OCI-LY7 (cell line): ENCODE measurements at regions not wholly inside any gene's neighbourhood (a gene's known extent, or its start where the extent isn't known, plus 50 kb on each side); places are given as distances from the start of the nearest gene placed in this dataset.

Experiments
- BruUV-seq: library from RNA; stranded (reverse); fragments of 400-500 nt; replicated peaks from 2 replicates; lab custom pipeline; 2021; lab: Mats Ljungman, UMichigan
- CTCF ChIA-PET: fragments of 300-600 bp; sonication (Branson Sonifier 250); formaldehyde crosslinking; loops from one replicate; lab custom pipeline; 2022; ENCODE audit warnings: antibody characterized with exemption; ENCODE audit not compliant: unreplicated experiment; lab: Charles Lee
- POLR2A ChIA-PET: fragments of 300-600 bp; sonication (Branson Sonifier 250); formaldehyde crosslinking; loops from one replicate; lab custom pipeline; 2022; ENCODE audit warnings: antibody characterized with exemption; lab: Charles Lee
- DNase-seq: peaks from one replicate; pipeline ENCODE4 v3.0.0-alpha.2; 2015; ENCODE audit warnings: low spot score
- H2AFZ ChIP-seq: fragments of 200-600 bp; sonication (generic), shearing (Covaris generic); 2 replicates; pipeline ENCODE4 v1.6.1; 2014; ENCODE audit warnings: mild to moderate bottlenecking, antibody characterized with exemption, low read length, moderate library complexity
- H3K27ac ChIP-seq: fragments of 200-600 bp; sonication (generic); 2 replicates; pipeline ENCODE4 v1.5.1; 2014; ENCODE audit warnings: mixed run types, low read depth, mild to moderate bottlenecking, moderate library complexity, low read length, inconsistent platforms; ENCODE audit not compliant: poor library complexity, severe bottlenecking
- H3K36me3 ChIP-seq: fragments of 200-600 bp; sonication (generic); 2 replicates; pipeline ENCODE4 v1.6.1; 2014; ENCODE audit warnings: mild to moderate bottlenecking, antibody characterized with exemption, low read length, moderate library complexity, mixed read lengths; ENCODE audit not compliant: insufficient read depth
- H3K4me1 ChIP-seq: fragments of 200-600 bp; sonication (generic); 2 replicates; pipeline ENCODE4 v1.5.1; 2014; ENCODE audit warnings: mild to moderate bottlenecking, low read length; ENCODE audit not compliant: insufficient read depth, poor library complexity, severe bottlenecking
- H3K4me2 ChIP-seq: fragments of 200-600 bp; sonication (generic); 2 replicates; pipeline ENCODE4 v1.6.1; 2014; ENCODE audit warnings: mild to moderate bottlenecking, low read length
- H3K4me3 ChIP-seq: fragments of 200-600 bp; sonication (generic); 2 replicates; pipeline ENCODE4 v1.5.1; 2014; ENCODE audit warnings: mild to moderate bottlenecking, low read depth, low read length; ENCODE audit not compliant: poor library complexity, severe bottlenecking
- H3K79me2 ChIP-seq: fragments of 200-600 bp; sonication (generic); 2 replicates; pipeline ENCODE4 v1.6.1; 2016; ENCODE audit warnings: low read depth, mild to moderate bottlenecking, low read length, moderate library complexity, mixed read lengths; ENCODE audit not compliant: insufficient read depth
- H3K9me2 ChIP-seq: fragments of 200-600 bp; sonication (generic); 2 replicates; pipeline ENCODE4 v1.6.1; 2016; ENCODE audit warnings: mild to moderate bottlenecking, low read length, mixed read lengths; ENCODE audit not compliant: insufficient read depth
- H3K9me3 ChIP-seq: fragments of 200-600 bp; sonication (generic); 2 replicates; pipeline ENCODE4 v1.6.1; 2014; ENCODE audit warnings: mild to moderate bottlenecking, mixed run types, low read length, mixed read lengths
- H4K20me1 ChIP-seq: fragments of 200-600 bp; sonication (generic); 2 replicates; pipeline ENCODE4 v1.6.1; 2014; ENCODE audit warnings: mild to moderate bottlenecking, antibody characterized with exemption, low read length, moderate library complexity, mixed read lengths; ENCODE audit not compliant: insufficient read depth
- EZH2phosphoT487 ChIP-seq: fragments of 200-600 bp; sonication (generic); IDR thresholded peaks from 2 replicates; pipeline ENCODE4 v1.6.1; 2018; ENCODE audit warnings: low read depth, borderline replicate concordance, mild to moderate bottlenecking, mixed run types, antibody characterized with exemption, low read length, moderate library complexity, mixed read lengths
- intact Hi-C: fragments of 100-400 bp; cut with micrococcal nuclease; formaldehyde crosslinking; loops from one replicate; pipeline ENCODE4 v1.10.0; 2022; ENCODE audit not compliant: unreplicated experiment
- TF ChIP-seq, protein P1 (sequence below): fragments of 200-600 bp; sonication (generic); conservative IDR thresholded peaks from 2 replicates; pipeline ENCODE4 v1.5.1; 2014; ENCODE audit warnings: mild to moderate bottlenecking, antibody characterized with exemption, low read length, moderate library complexity, mixed read lengths

DNA sequence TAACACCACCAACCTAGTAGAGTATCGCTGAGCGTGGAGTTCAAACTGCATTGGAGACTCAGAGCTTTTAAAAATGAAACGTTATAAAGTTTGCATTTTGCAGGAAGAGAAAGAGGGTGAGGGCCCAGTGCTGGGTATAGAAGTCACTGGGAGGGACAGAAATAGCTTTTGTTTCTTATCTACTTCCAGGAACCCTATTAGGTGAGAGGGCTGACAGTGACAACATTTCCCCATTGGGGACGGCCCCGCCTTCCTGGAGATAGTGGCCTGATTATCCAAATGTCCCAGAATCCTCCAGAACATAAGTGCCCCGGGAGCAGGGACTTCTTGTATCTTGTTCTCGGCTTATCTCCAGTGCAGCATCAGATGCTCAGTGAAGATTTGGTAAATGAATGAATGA is 574.9 kb downstream of the PTPRU start:
- intact Hi-C loops: no loop called here
- CTCF ChIA-PET: no interaction called here
- BruUV-seq: no TSS peak
- Histone ChIP-seq H3K9me2 (no peaks in the 10 kb centered on the region), H3K79me2 (no peaks in the 10 kb centered on the region), H3K4me3 (no peak overlapping the region), H4K20me1 (no peaks in the 10 kb centered on the region), H3K27ac (no peak overlapping the region), H3K9me3 (no peaks in the 10 kb centered on the region), H3K4me1 (no peaks in the 10 kb centered on the region), H2AFZ (no peak overlapping the region), H3K4me2 (no peak overlapping the region), H3K36me3 (no peaks in the 10 kb centered on the region)
- POLR2A ChIA-PET: no interaction called here
- TF ChIP-seq, protein P1, sequence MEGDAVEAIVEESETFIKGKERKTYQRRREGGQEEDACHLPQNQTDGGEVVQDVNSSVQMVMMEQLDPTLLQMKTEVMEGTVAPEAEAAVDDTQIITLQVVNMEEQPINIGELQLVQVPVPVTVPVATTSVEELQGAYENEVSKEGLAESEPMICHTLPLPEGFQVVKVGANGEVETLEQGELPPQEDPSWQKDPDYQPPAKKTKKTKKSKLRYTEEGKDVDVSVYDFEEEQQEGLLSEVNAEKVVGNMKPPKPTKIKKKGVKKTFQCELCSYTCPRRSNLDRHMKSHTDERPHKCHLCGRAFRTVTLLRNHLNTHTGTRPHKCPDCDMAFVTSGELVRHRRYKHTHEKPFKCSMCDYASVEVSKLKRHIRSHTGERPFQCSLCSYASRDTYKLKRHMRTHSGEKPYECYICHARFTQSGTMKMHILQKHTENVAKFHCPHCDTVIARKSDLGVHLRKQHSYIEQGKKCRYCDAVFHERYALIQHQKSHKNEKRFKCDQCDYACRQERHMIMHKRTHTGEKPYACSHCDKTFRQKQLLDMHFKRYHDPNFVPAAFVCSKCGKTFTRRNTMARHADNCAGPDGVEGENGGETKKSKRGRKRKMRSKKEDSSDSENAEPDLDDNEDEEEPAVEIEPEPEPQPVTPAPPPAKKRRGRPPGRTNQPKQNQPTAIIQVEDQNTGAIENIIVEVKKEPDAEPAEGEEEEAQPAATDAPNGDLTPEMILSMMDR: no peak
- no peak for TF ChIP-seq EZH2phosphoT487
- DNase-seq: no peak

- CTCF ChIA-PET: no interaction called here
- BruUV-seq: no TSS peak
These were observed 574.1 kb downstream of the PTPRU start for GRCh38 chr1:29810121-29811120.

More at GRCh38 chr1:29810121-29811120, 574.1 kb downstream of the PTPRU start:
- Histone ChIP-seq H3K27ac (no peak overlapping the region), H3K9me2 (no peaks in the 10 kb centered on the region), H3K79me2 (no peaks in the 10 kb centered on the region), H3K9me3 (no peaks in the 10 kb centered on the region), H2AFZ (no peak overlapping the region), H3K36me3 (no peaks in the 10 kb centered on the region), H3K4me3 (no peak overlapping the region), H4K20me1 (no peaks in the 10 kb centered on the region), H3K4me1 (no peaks in the 10 kb centered on the region), H3K4me2 (no peak overlapping the region)
- POLR2A ChIA-PET: no interaction called here
- intact Hi-C loops: no loop called here
- TF ChIP-seq, protein P1: no peak
- no peak for TF ChIP-seq EZH2phosphoT487
- DNase-seq: no peak
